Heart left ventricle (tissue), 16 donors: ENCODE measurements at regions not wholly inside any gene's neighbourhood (a gene's known extent, or its start where the extent isn't known, plus 50 kb on each side); places are given as distances from the start of the nearest gene placed in this dataset.

Experiments used
- ATAC-seq, 4 donors: fragments of 200-7000 bp; cut with Tn5 transposase; one replicate each; pipeline ENCODE4 v1.9.1; 2020 to 2022; ENCODE audit warnings: moderate library complexity in 4 of 4, mild to moderate bottlenecking in 3 of 4, moderate number of reproducible peaks in 1 of 4
- DNase-seq, 5 donors: peaks; one replicate each; pipeline ENCODE4 v3.0.0-alpha.2; 2020
- H3K27ac ChIP-seq, 12 donors: fragments of 200-600 bp; sonication (generic) in 4 of 12; one replicate each; pipeline versions ENCODE4 v1.5.0 to v1.8.0; 2016 to 2022; ENCODE audit warnings: mild to moderate bottlenecking in 2 of 12
- H3K27me3 ChIP-seq, 9 donors: fragments of 200-600 bp; sonication (generic) in 2 of 9; one replicate each; pipeline versions ENCODE4 v1.5.1 to v1.8.0; 2016 to 2022; ENCODE audit warnings: mild to moderate bottlenecking in 3 of 9
- H3K36me3 ChIP-seq, 9 donors: fragments of 200-600 bp; sonication (generic) in 2 of 9; one replicate each; pipeline versions ENCODE4 v1.5.0 to v1.8.0; 2018 to 2022; ENCODE audit warnings: mild to moderate bottlenecking in 2 of 9
- H3K4me1 ChIP-seq, 12 donors: fragments of 200-600 bp; sonication (generic) in 4 of 12; one replicate each; pipeline versions ENCODE4 v1.5.0 to v1.8.0; 2016 to 2022; ENCODE audit warnings: mild to moderate bottlenecking in 3 of 12
- H3K4me3 ChIP-seq, 12 donors: fragments of 200-600 bp; sonication (generic) in 4 of 12; one replicate each; pipeline versions ENCODE4 v1.5.0 to v1.8.0; 2017 to 2022; ENCODE audit warnings: mild to moderate bottlenecking in 9 of 12, moderate library complexity in 4 of 12
- H3K9me3 ChIP-seq, 12 donors: fragments of 200-600 bp; sonication (generic) in 4 of 12; one replicate each; pipeline versions ENCODE4 v1.5.0 to v1.8.0; 2016 to 2022; ENCODE audit warnings: mild to moderate bottlenecking in 1 of 12
- CTCF ChIP-seq, 12 donors: fragments of 200-600 bp; sonication (generic) in 4 of 12; IDR thresholded peaks; one replicate each; pipeline versions ENCODE4 v1.5.0 to v1.8.0; 2018 to 2022; ENCODE audit warnings: antibody characterized with exemption in 12 of 12, mild to moderate bottlenecking in 5 of 12
- POLR2A ChIP-seq, 2 donors: fragments of 450-650 bp; IDR thresholded peaks; one replicate each; pipeline ENCODE4 v1.6.1; 2017; ENCODE audit warnings: antibody characterized with exemption in 2 of 2, mild to moderate bottlenecking in 2 of 2, moderate library complexity in 2 of 2
- WGBS, 4 donors: extraction: QIAGEN DNeasy Blood & Tissue Kit in 2 of 4; methylation state at CpG; one replicate each; pipeline versions ENCODE4 v1.1.5 to v1.1.7; 2013 to 2018; 5-methylcytosine and 5-hydroxymethylcytosine counted together
- intact Hi-C, 10 donors: fragments of 100-400 bp; cut with DNase I; formaldehyde crosslinking; loops; one replicate each; pipeline versions ENCODE4 v1.11.1 to v1.14.2; 2022
- donor health status: ischemic (EF 13 %, LVEDD 7.1; RV severe dilation, severe dysfunction).
- donor health status: healthy with polysubstance abuse.
- donor health status: DM: no; HTN: yes; CAD: no.
- donor health status: DM: no; HTN: no; CAD: no.
- donor health status: ischemic (EF 25% LVEDD 6.9; RV normal size, moderate dysfunction).
- donor health status: ischemic (EF 25% LVEDD 5.7; RV mildly dilated, moderate dysfunction).
- donor health status: healthy.
- donor health status: DM: yes; HTN: yes; CAD: no.
- donor health status: ischemic (EF 35%, LVEDD 5.7; RV mildly dilated, moderate dysfunction).
- donor health status: nonischemic (EF 11% LVEDD 7.7; RV severe dilation, severe dysfunction).
- donor health status: DM: yes; HTN: yes; CAD: no.
- donor health status: PGD.
- donor health status: ischemic (EF 29% LVEDD 5.4; RV normal size, mild dysfunction).
- donor health status: nonischemic (EF 23%, LVEDD 6.1; RV moderate dilation, normal function).

GRCh38 chr19:32257326-32258073 is 87.9 kb upstream of the ZNF507 start:
- H3K9me3 ChIP-seq, result peaks cover 0 to 10% (median 0%) of the 10 kb centered on the region in 12 donors
- no peak for TF ChIP-seq POLR2A (IDR thresholded peaks at IDR 0.05)
- no peak for TF ChIP-seq CTCF (IDR thresholded peaks at IDR 0.05)
- 74 to 78% (median 76%) methylated on average over 12 of the region's 12 CpGs for WGBS, 4 donors
- ATAC-seq, result no peak
- H3K36me3 ChIP-seq, result no peaks in the 10 kb centered on the region
- DNase-seq, result no peak
- intact Hi-C loops, result no loop called here
- H3K27me3 ChIP-seq, result peaks cover 0 to 22% (median 0%) of the 10 kb centered on the region in 9 donors
- no peak overlapping the region for H3K27ac ChIP-seq
- H3K4me3 ChIP-seq, result no peak overlapping the region
- no peaks in the 10 kb centered on the region for H3K4me1 ChIP-seq

GRCh38 chr19:32258167-32258566 is 87.2 kb upstream of the ZNF507 start:
- ATAC-seq, result no peak
- no peak for DNase-seq
- Histone ChIP-seq H3K4me1 (no peaks in the 10 kb centered on the region), H3K27me3 (peaks cover 0 to 22% (median 0%) of the 10 kb centered on the region in 9 donors), H3K36me3 (no peaks in the 10 kb centered on the region), H3K4me3 (no peak overlapping the region), H3K27ac (no peak overlapping the region), H3K9me3 (peaks cover 0 to 10% (median 0%) of the 10 kb centered on the region in 12 donors)
- intact Hi-C loops, result no loop called here
- TF ChIP-seq POLR2A (IDR thresholded peaks at IDR 0.05), result no peak
- TF ChIP-seq CTCF (IDR thresholded peaks at IDR 0.05), result no peak
- WGBS, 4 donors, result 62 to 88% (median 80%) methylated on average over 2 of the region's 2 CpGs

- ATAC-seq, result no peak
- peaks cover 0 to 5% (median 0%) of the 10 kb centered on the region in 9 donors for H3K27me3 ChIP-seq
- H3K27ac ChIP-seq, result no peak overlapping the region
- no peak overlapping the region for H3K4me3 ChIP-seq
- no peaks in the 10 kb centered on the region for H3K36me3 ChIP-seq
- no peaks in the 10 kb centered on the region for H3K4me1 ChIP-seq
- WGBS, 4 donors, result 82 to 84% (median 83%) methylated on average over 7 of the region's 7 CpGs
- TF ChIP-seq POLR2A (IDR thresholded peaks at IDR 0.05) (no peak), CTCF (IDR thresholded peaks at IDR 0.05) (no peak)
- DNase-seq, result no peak
- intact Hi-C loops, result no loop called here
- H3K9me3 ChIP-seq, result peaks cover 0 to 7% (median 0%) of the 10 kb centered on the region in 12 donors
These were observed 80.8 kb upstream of the ZNF507 start for GRCh38 chr19:32264568-32264967.

- intact Hi-C loops, result no loop called here
- no peak for DNase-seq
- Histone ChIP-seq H3K27me3 (peaks cover 0 to 11% (median 0%) of the 10 kb centered on the region in 9 donors), H3K9me3 (no peaks in the 10 kb centered on the region), H3K27ac (no peak overlapping the region), H3K4me3 (no peak overlapping the region), H3K4me1 (no peaks in the 10 kb centered on the region), H3K36me3 (no peaks in the 10 kb centered on the region)
- no peak for TF ChIP-seq CTCF (IDR thresholded peaks at IDR 0.05)
- TF ChIP-seq POLR2A (IDR thresholded peaks at IDR 0.05), result no peak
- no peak for ATAC-seq
- 20 to 26% (median 22%) methylated on average over 5 of the region's 5 CpGs for WGBS, 4 donors
These were observed 79.4 kb upstream of the ZNF507 start for GRCh38 chr19:32265995-32266394.
